ENCODE measurements at regions not wholly inside any gene's neighbourhood (a gene's known extent, or its start where the extent isn't known, plus 50 kb on each side); places are given as distances from the start of the nearest gene placed in this dataset.

DNA sequence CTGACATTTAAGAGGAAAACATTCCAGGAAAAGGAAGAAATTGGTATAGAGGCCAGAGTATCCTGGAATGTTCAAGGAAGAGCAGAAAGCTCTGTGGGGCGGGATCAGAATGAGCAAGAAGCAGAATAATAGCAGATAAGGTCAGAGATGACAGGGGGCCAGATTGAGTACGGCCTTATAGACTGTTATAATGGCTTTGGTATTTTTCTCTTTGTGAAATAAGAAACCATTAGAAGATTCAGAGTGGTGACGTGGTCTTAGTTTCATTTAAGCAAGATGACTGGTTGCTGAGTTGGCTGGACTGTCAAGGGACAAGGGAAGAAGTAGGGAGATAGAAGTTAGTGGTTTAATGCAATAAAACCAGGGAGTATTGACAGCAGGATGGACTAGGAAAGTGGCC is 218.3 kb upstream of the SOX2 start:
- POLR2A ChIA-PET (ENCODE audit: unreplicated experiment) = no interaction called here
- Histone ChIP-seq H2AFZ (ENCODE audit: low read length) (no peak overlapping the region), H3K4me2 (ENCODE audit: low read length) (no peak overlapping the region)

DNA sequence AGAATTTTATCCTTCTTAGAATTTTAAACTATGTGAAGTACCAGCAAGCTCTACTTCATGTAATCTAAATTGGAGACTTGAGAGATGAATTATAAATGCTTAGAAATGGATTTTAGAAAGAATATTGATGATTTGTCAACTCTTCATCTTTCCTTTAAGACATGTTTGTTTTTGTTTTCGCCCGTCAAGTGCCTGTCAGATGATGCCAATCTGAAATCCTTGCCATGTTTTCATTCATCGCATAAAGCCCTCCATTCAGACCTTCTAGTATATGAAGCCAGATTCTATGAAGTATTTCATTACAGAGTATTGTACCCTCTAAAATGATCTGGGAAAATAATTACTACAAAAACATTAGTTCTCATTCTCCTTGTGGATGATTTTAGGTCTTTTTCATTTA is 223.2 kb upstream of the SOX2 start:
- no peak overlapping the region for H2AFZ ChIP-seq (ENCODE audit: low read length)
- no peaks in the 10 kb centered on the region for H3K36me3 ChIP-seq (ENCODE audit: low read depth, low read length)
- H3K4me1 ChIP-seq (ENCODE audit: insufficient read depth, low read length) = no peaks in the 10 kb centered on the region
- BruUV-seq (replicated peaks) = no TSS peak
- CTCF ChIA-PET = no interaction called here
- H3K9me2 ChIP-seq (replicated peaks; ENCODE audit: low read length) = no peaks in the 10 kb centered on the region
- H3K4me2 ChIP-seq (ENCODE audit: low read length) = no peak overlapping the region
- no peak for DNase-seq
- TF ChIP-seq EZH2phosphoT487 (IDR thresholded peaks at IDR 0.05; ENCODE audit: borderline replicate concordance, low read length) (no peak), EZH2 (IDR thresholded peaks at IDR 0.05; ENCODE audit: low read length, unreplicated experiment) (no peak)
- TF ChIP-seq, protein P1, sequence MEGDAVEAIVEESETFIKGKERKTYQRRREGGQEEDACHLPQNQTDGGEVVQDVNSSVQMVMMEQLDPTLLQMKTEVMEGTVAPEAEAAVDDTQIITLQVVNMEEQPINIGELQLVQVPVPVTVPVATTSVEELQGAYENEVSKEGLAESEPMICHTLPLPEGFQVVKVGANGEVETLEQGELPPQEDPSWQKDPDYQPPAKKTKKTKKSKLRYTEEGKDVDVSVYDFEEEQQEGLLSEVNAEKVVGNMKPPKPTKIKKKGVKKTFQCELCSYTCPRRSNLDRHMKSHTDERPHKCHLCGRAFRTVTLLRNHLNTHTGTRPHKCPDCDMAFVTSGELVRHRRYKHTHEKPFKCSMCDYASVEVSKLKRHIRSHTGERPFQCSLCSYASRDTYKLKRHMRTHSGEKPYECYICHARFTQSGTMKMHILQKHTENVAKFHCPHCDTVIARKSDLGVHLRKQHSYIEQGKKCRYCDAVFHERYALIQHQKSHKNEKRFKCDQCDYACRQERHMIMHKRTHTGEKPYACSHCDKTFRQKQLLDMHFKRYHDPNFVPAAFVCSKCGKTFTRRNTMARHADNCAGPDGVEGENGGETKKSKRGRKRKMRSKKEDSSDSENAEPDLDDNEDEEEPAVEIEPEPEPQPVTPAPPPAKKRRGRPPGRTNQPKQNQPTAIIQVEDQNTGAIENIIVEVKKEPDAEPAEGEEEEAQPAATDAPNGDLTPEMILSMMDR (conservative IDR thresholded peaks at IDR 0.05; ENCODE audit: low read depth, low read length) = no peak
- H4K20me1 ChIP-seq (ENCODE audit: low read length) = no peaks in the 10 kb centered on the region
- H3K27me3 ChIP-seq (ENCODE audit: low read length) = 0 out of 2 replicates have a peak, but pooled peaks cover 4% of the 10 kb centered on the region
- H3K9ac ChIP-seq (ENCODE audit: low read length) = no peak overlapping the region
- no peak for ATAC-seq
- no peak overlapping the region for H3K4me3 ChIP-seq (ENCODE audit: low read length)
- intact Hi-C loops (cut with micrococcal nuclease) = no loop called here
- H3K79me2 ChIP-seq (ENCODE audit: low read length) = no peaks in the 10 kb centered on the region
- POLR2A ChIA-PET (ENCODE audit: unreplicated experiment) = no interaction called here
- H3F3A ChIP-seq (ENCODE audit: low read length, unreplicated experiment) = no peaks in the 10 kb centered on the region
- H3K27ac ChIP-seq (ENCODE audit: low read length) = no peak overlapping the region
- H3K9me3 ChIP-seq (ENCODE audit: low read length) = no peaks in the 10 kb centered on the region

More for the DNA sequence above, 218.3 kb upstream of the SOX2 start:
- Histone ChIP-seq H3K27me3 (ENCODE audit: low read length) (peaks cover 24% of the 10 kb centered on the region; the same call in 1 of the 2 replicates), H3K9ac (ENCODE audit: low read length) (no peak overlapping the region), H3K9me3 (ENCODE audit: low read length) (no peaks in the 10 kb centered on the region), H3K79me2 (ENCODE audit: low read length) (no peaks in the 10 kb centered on the region), H3F3A (ENCODE audit: low read length, unreplicated experiment) (no peaks in the 10 kb centered on the region), H3K4me1 (ENCODE audit: insufficient read depth, low read length) (no peaks in the 10 kb centered on the region), H4K20me1 (ENCODE audit: low read length) (no peaks in the 10 kb centered on the region), H3K9me2 (replicated peaks; ENCODE audit: low read length) (no peaks in the 10 kb centered on the region), H3K4me3 (ENCODE audit: low read length) (no peak overlapping the region), H3K36me3 (ENCODE audit: low read depth, low read length) (no peaks in the 10 kb centered on the region), H3K27ac (ENCODE audit: low read length) (no peak overlapping the region)
- no peak for ATAC-seq
- CTCF ChIA-PET = no interaction called here
- peak; percentile 13 for DNase-seq
- BruUV-seq (replicated peaks) = no TSS peak
- no peak for TF ChIP-seq EZH2 (IDR thresholded peaks at IDR 0.05; ENCODE audit: low read length, unreplicated experiment)
- TF ChIP-seq, protein P1 (conservative IDR thresholded peaks at IDR 0.05; ENCODE audit: low read depth, low read length) = no peak
- no peak for TF ChIP-seq EZH2phosphoT487 (IDR thresholded peaks at IDR 0.05; ENCODE audit: borderline replicate concordance, low read length)
- intact Hi-C loops (cut with micrococcal nuclease) = no loop called here

DNA sequence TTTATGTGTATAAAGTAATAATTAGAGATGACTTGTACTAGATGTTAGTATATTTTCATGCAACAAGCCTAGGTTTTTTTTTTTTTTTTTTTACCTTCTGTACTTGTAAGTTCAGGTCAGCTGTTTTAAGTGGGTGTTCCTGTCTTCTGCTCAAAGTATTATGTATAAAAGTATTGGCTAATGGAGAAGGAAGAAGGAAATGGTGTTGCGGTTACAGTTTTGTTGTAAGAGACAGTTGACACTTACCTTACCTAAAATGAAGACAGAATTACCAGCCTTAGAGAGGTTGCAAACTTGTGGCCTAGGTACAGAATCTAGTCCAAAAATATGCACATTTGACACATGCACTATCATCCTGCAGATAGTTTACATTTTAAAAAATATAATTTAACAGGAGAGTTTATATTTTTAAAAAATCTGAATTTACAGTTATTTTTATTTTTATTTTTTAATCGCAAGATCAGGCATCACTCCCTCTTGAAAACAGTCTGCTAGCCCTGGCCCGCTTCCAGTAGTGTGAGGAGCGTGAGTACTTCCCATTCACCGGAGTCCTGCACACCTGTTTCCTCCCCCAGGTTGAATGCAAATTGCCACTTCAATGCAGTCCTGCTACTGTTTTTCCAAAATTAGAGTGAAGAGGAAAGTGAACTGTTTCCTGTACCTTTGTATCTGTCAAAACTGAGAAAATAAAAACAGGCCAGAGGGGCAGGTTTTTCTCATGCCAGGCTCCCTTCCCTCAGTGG is 224.3 kb upstream of the SOX2 start:
- Histone ChIP-seq H4K20me1 (ENCODE audit: low read length) (no peaks in the 10 kb centered on the region), H3K4me2 (ENCODE audit: low read length) (no peak overlapping the region), H3K36me3 (ENCODE audit: low read depth, low read length) (no peaks in the 10 kb centered on the region), H3K79me2 (ENCODE audit: low read length) (no peaks in the 10 kb centered on the region), H2AFZ (ENCODE audit: low read length) (no peak overlapping the region), H3K9me2 (replicated peaks; ENCODE audit: low read length) (no peaks in the 10 kb centered on the region), H3K9me3 (ENCODE audit: low read length) (no peaks in the 10 kb centered on the region), H3K9ac (ENCODE audit: low read length) (no peak overlapping the region), H3K27ac (ENCODE audit: low read length) (no peak overlapping the region), H3F3A (ENCODE audit: low read length, unreplicated experiment) (no peaks in the 10 kb centered on the region), H3K4me3 (ENCODE audit: low read length) (no peak overlapping the region), H3K27me3 (ENCODE audit: low read length) (0 out of 2 replicates have a peak, but pooled peaks cover 4% of the 10 kb centered on the region), H3K4me1 (ENCODE audit: insufficient read depth, low read length) (no peaks in the 10 kb centered on the region)
- POLR2A ChIA-PET (ENCODE audit: unreplicated experiment) = no interaction called here
- DNase-seq (no peak), ATAC-seq (no peak)
- no TSS peak for BruUV-seq (replicated peaks)
- CTCF ChIA-PET = no interaction called here
- intact Hi-C loops (cut with micrococcal nuclease) = no loop called here
- TF ChIP-seq, protein P1 (conservative IDR thresholded peaks at IDR 0.05; ENCODE audit: low read depth, low read length) = no peak
- TF ChIP-seq EZH2phosphoT487 (IDR thresholded peaks at IDR 0.05; ENCODE audit: borderline replicate concordance, low read length) (no peak), EZH2 (IDR thresholded peaks at IDR 0.05; ENCODE audit: low read length, unreplicated experiment) (no peak)
